ENCODE measurements at regions not wholly inside any gene's neighbourhood (a gene's known extent, or its start where the extent isn't known, plus 50 kb on each side); places are given as distances from the start of the nearest gene placed in this dataset.

- ChIA-PET CTCF (no interaction called here), RAD21 (ENCODE audit: low non-redundant PET in 1 of 2, low total read pairs in 2 of 2, uncharacterized antibody in 2 of 2, unreplicated experiment in 2 of 2) (no interaction called here), POLR2A (no interaction called here)
- no peaks in the 10 kb centered on the region for H3K9me3 ChIP-seq (ENCODE audit: control insufficient read depth in 1 of 2, insufficient read depth in 1 of 2, low read depth in 1 of 2, low read length in 2 of 2)
- BruUV-seq (replicated peaks): no TSS peak
- TF ChIP-seq, protein P1, sequence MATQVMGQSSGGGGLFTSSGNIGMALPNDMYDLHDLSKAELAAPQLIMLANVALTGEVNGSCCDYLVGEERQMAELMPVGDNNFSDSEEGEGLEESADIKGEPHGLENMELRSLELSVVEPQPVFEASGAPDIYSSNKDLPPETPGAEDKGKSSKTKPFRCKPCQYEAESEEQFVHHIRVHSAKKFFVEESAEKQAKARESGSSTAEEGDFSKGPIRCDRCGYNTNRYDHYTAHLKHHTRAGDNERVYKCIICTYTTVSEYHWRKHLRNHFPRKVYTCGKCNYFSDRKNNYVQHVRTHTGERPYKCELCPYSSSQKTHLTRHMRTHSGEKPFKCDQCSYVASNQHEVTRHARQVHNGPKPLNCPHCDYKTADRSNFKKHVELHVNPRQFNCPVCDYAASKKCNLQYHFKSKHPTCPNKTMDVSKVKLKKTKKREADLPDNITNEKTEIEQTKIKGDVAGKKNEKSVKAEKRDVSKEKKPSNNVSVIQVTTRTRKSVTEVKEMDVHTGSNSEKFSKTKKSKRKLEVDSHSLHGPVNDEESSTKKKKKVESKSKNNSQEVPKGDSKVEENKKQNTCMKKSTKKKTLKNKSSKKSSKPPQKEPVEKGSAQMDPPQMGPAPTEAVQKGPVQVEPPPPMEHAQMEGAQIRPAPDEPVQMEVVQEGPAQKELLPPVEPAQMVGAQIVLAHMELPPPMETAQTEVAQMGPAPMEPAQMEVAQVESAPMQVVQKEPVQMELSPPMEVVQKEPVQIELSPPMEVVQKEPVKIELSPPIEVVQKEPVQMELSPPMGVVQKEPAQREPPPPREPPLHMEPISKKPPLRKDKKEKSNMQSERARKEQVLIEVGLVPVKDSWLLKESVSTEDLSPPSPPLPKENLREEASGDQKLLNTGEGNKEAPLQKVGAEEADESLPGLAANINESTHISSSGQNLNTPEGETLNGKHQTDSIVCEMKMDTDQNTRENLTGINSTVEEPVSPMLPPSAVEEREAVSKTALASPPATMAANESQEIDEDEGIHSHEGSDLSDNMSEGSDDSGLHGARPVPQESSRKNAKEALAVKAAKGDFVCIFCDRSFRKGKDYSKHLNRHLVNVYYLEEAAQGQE (IDR thresholded peaks at IDR 0.05; ENCODE audit: low read depth): no peak
- TF ChIP-seq RAD21 (IDR thresholded peaks at IDR 0.05; ENCODE audit: low read depth) (no peak), ZBTB33 (IDR thresholded peaks at IDR 0.05; ENCODE audit: extremely low read depth, insufficient replicate concordance, low read length) (no peak), YY1 (IDR thresholded peaks at IDR 0.05; ENCODE audit: extremely low read depth, insufficient replicate concordance, low read depth, low read length) (no peak), ELF1 (IDR thresholded peaks at IDR 0.05; ENCODE audit: borderline replicate concordance, low read depth) (no peak), CTCF (IDR thresholded peaks at IDR 0.05 in 2 of 3, conservative IDR thresholded peaks at IDR 0.05 in 1 of 3; ENCODE audit: borderline replicate concordance in 1 of 3, insufficient read depth in 1 of 3, low read depth in 2 of 3, low read length in 2 of 3) (no peak), FOSL1 (IDR thresholded peaks at IDR 0.05; ENCODE audit: low read depth) (no peak), EGR1 (IDR thresholded peaks at IDR 0.05; ENCODE audit: low read depth) (no peak), POLR2AphosphoS5 (IDR thresholded peaks at IDR 0.05; ENCODE audit: low read depth, low read length) (no peak), MAX (IDR thresholded peaks at IDR 0.05) (no peak), CEBPB (IDR thresholded peaks at IDR 0.05; ENCODE audit: low read depth) (no peak), EZH2phosphoT487 (IDR thresholded peaks at IDR 0.05; ENCODE audit: borderline replicate concordance) (no peak), SRF (IDR thresholded peaks at IDR 0.05; ENCODE audit: low read depth) (no peak), ZNF274 (IDR thresholded peaks at IDR 0.05; ENCODE audit: low read depth, low read length) (no peak), CBX3 (IDR thresholded peaks at IDR 0.05; ENCODE audit: low read depth) (no peak), SIN3A (IDR thresholded peaks at IDR 0.05; ENCODE audit: low read depth) (no peak)
- TF ChIP-seq, protein P2, sequence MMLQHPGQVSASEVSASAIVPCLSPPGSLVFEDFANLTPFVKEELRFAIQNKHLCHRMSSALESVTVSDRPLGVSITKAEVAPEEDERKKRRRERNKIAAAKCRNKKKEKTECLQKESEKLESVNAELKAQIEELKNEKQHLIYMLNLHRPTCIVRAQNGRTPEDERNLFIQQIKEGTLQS (IDR thresholded peaks at IDR 0.05): no peak
- no peak overlapping the region for H3K9ac ChIP-seq (ENCODE audit: low read length)
- H3K27me3 ChIP-seq (ENCODE audit: insufficient read depth, low read length): no peaks in the 10 kb centered on the region
- no peaks in the 10 kb centered on the region for H3K79me2 ChIP-seq (ENCODE audit: insufficient read depth, low read length)
- no peaks in the 10 kb centered on the region for H3K4me1 ChIP-seq (ENCODE audit: control insufficient read depth in 1 of 2, insufficient read depth in 2 of 2, low read length in 2 of 2)
- H4K20me1 ChIP-seq (ENCODE audit: insufficient read depth): no peaks in the 10 kb centered on the region
- no peaks in the 10 kb centered on the region for H3K9me2 ChIP-seq (ENCODE audit: insufficient read depth)
- no peak for ATAC-seq
- H3K36me3 ChIP-seq (ENCODE audit: control insufficient read depth in 1 of 2, insufficient read depth in 2 of 2, low read length in 2 of 2): no peaks in the 10 kb centered on the region
- H3K4me3 ChIP-seq (replicated peaks in 1 of 2; ENCODE audit: low read depth in 1 of 2, low read length in 2 of 2): no peak overlapping the region
- no peak for DNase-seq (ENCODE audit: low read depth, low spot score)
- H3K27ac ChIP-seq (ENCODE audit: low read depth, low read length): no peak overlapping the region
- H2AFZ ChIP-seq (ENCODE audit: low read depth, low read length, poor library complexity, severe bottlenecking): no peak overlapping the region
- intact Hi-C loops (cut with micrococcal nuclease): no loop called here
- H3K4me2 ChIP-seq (ENCODE audit: low read length): no peak overlapping the region
Observed at GRCh38 chr1:193408782-193409293, 222.4 kb upstream of the B3GALT2 start.

Measured in HCT116 (cell line).